Natural killer cell (primary cell): ENCODE measurements at regions not wholly inside any gene's neighbourhood (a gene's known extent, or its start where the extent isn't known, plus 50 kb on each side); places are given as distances from the start of the nearest gene placed in this dataset.

Experiments
- ATAC-seq, 3 donors: fragments of 150-1000 bp in 2 of 3; fragments of 200-7000 bp in 1 of 3; cut with Tn5 transposase; 1 replicate in 1 of 3; 2 replicates in 2 of 3; pipeline ENCODE4 v1.10.0; 2021; ENCODE audit warnings: mild to moderate bottlenecking in 2 of 3, moderate library complexity in 2 of 3
- DNase-seq, 2 donors: peaks; one replicate each; pipeline versions ENCODE4 v3.0.0 to v3.0.0-alpha.2; 2013 to 2021; ENCODE audit warnings: mixed read lengths in 1 of 2
- H3K27ac ChIP-seq: one replicate; pipeline ENCODE4 v1.5.1; 2013; ENCODE audit warnings: mild to moderate bottlenecking, low read length
- H3K27me3 ChIP-seq: one replicate; pipeline ENCODE4 v1.6.1; 2013; ENCODE audit warnings: low read length; ENCODE audit not compliant: control insufficient read depth, insufficient read depth
- H3K36me3 ChIP-seq: one replicate; pipeline ENCODE4 v1.6.1; 2013; ENCODE audit warnings: low read length; ENCODE audit not compliant: control insufficient read depth, insufficient read depth
- H3K4me1 ChIP-seq: one replicate; pipeline ENCODE4 v1.6.1; 2013; ENCODE audit warnings: low read length; ENCODE audit not compliant: control insufficient read depth, insufficient read depth
- H3K4me3 ChIP-seq: one replicate; pipeline ENCODE4 v1.5.1; 2013; ENCODE audit warnings: low read length
- H3K9me3 ChIP-seq: one replicate; pipeline ENCODE4 v1.6.1; 2013; ENCODE audit warnings: low read length; ENCODE audit not compliant: control insufficient read depth, insufficient read depth
- H3K27ac Mint-ChIP-seq, 2 donors: one replicate each; pipeline ENCODE4 v1.8.0; 2022; ENCODE audit warnings: mild to moderate bottlenecking in 2 of 2, mixed read lengths in 2 of 2, moderate library complexity in 1 of 2
- H3K27me3 Mint-ChIP-seq, 2 donors: one replicate each; pipeline ENCODE4 v1.8.0; 2022; ENCODE audit warnings: low read depth in 2 of 2, mixed read lengths in 2 of 2
- H3K36me3 Mint-ChIP-seq: one replicate; pipeline ENCODE4 v1.8.0; 2022; ENCODE audit warnings: mixed read lengths
- H3K4me1 Mint-ChIP-seq, 2 donors: one replicate each; pipeline ENCODE4 v1.8.0; 2022; ENCODE audit warnings: mixed read lengths in 2 of 2
- H3K4me3 Mint-ChIP-seq: one replicate; pipeline ENCODE4 v1.8.0; 2022; ENCODE audit warnings: mild to moderate bottlenecking, moderate library complexity, mixed read lengths
- H3K9me3 Mint-ChIP-seq, 2 donors: one replicate each; pipeline ENCODE4 v1.8.0; 2022; ENCODE audit warnings: mixed read lengths in 2 of 2
- CTCF ChIP-seq: fragments of 200-600 bp; IDR thresholded peaks from one replicate; pipeline ENCODE4 v1.8.0; 2022; ENCODE audit warnings: antibody characterized with exemption
- WGBS: methylation state at CpG from one replicate; pipeline ENCODE4 v1.1.7; 2013; ENCODE audit warnings: missing lambda C conversion rate; ENCODE audit not compliant: insufficient coverage; 5-methylcytosine and 5-hydroxymethylcytosine counted together
- intact Hi-C: fragments of 100-400 bp; cut with micrococcal nuclease; formaldehyde crosslinking; loops from one replicate; pipeline ENCODE4 v1.14.2; 2022

GRCh38 chr20:40959325-40960092 lies 69.1 kb upstream of the TOP1 start:
- H3K4me1 Mint-ChIP-seq: peaks cover 9 to 10% of the 10 kb centered on the region in 2 donors

GRCh38 chr20:40960101-40960500 lies 68.5 kb upstream of the TOP1 start:
- Mint-ChIP-seq H3K27me3 (peaks cover 6 to 8% of the 10 kb centered on the region in 2 donors), H3K4me1 (peaks cover 9 to 10% of the 10 kb centered on the region in 2 donors), H3K4me3 (no peak overlapping the region), H3K27ac (no peak overlapping the region), H3K9me3 (no peaks in the 10 kb centered on the region), H3K36me3 (no peaks in the 10 kb centered on the region)
- ATAC-seq (no peak), DNase-seq (no peak)
- Histone ChIP-seq H3K4me3 (no peak overlapping the region), H3K4me1 (peaks cover 21% of the 10 kb centered on the region), H3K27me3 (no peaks in the 10 kb centered on the region), H3K27ac (no peak overlapping the region), H3K9me3 (no peaks in the 10 kb centered on the region), H3K36me3 (no peaks in the 10 kb centered on the region)
- no peak for TF ChIP-seq CTCF
- WGBS: 98% methylated on average over 3 of the region's 4 CpGs
- intact Hi-C loops: no loop called here

More at GRCh38 chr20:40959325-40960092, 69.1 kb upstream of the TOP1 start:
- intact Hi-C loops: no loop called here
- Histone ChIP-seq H3K27ac (no peak overlapping the region), H3K36me3 (no peaks in the 10 kb centered on the region), H3K27me3 (no peaks in the 10 kb centered on the region), H3K9me3 (no peaks in the 10 kb centered on the region), H3K4me3 (no peak overlapping the region), H3K4me1 (peaks cover 21% of the 10 kb centered on the region)
- Mint-ChIP-seq H3K4me3 (no peak overlapping the region), H3K27ac (no peak overlapping the region), H3K36me3 (no peaks in the 10 kb centered on the region), H3K27me3 (peaks cover 6 to 8% of the 10 kb centered on the region in 2 donors), H3K9me3 (no peaks in the 10 kb centered on the region)
- no peak for TF ChIP-seq CTCF
- WGBS: 94% methylated on average over 5 of the region's 6 CpGs
- no peak for ATAC-seq
- DNase-seq: no peak

- DNase-seq: no peak
- H3K4me1 ChIP-seq: peaks cover 21% of the 10 kb centered on the region
- no peak overlapping the region for H3K4me3 ChIP-seq
- intact Hi-C loops: no loop called here
- no peaks in the 10 kb centered on the region for H3K36me3 ChIP-seq
- H3K27ac ChIP-seq: no peak overlapping the region
- TF ChIP-seq CTCF: no peak
- no peaks in the 10 kb centered on the region for H3K9me3 Mint-ChIP-seq
- no peaks in the 10 kb centered on the region for H3K27me3 ChIP-seq
- H3K27ac Mint-ChIP-seq: no peak overlapping the region
- 95% methylated on average over 10 of the region's 10 CpGs for WGBS
- no peak for ATAC-seq
- H3K4me1 Mint-ChIP-seq: peaks cover 9 to 10% of the 10 kb centered on the region in 2 donors
- no peaks in the 10 kb centered on the region for H3K9me3 ChIP-seq
- peaks cover 6 to 8% of the 10 kb centered on the region in 2 donors for H3K27me3 Mint-ChIP-seq
- H3K4me3 Mint-ChIP-seq: no peak overlapping the region
- no peaks in the 10 kb centered on the region for H3K36me3 Mint-ChIP-seq
Measured at GRCh38 chr20:40960521-40960956, 68.1 kb upstream of the TOP1 start.

- peaks cover 9 to 10% of the 10 kb centered on the region in 2 donors for H3K4me1 Mint-ChIP-seq
- DNase-seq: no peak
- no peaks in the 10 kb centered on the region for H3K36me3 Mint-ChIP-seq
- peaks cover 6 to 8% of the 10 kb centered on the region in 2 donors for H3K27me3 Mint-ChIP-seq
- no peaks in the 10 kb centered on the region for H3K9me3 Mint-ChIP-seq
- H3K27ac Mint-ChIP-seq: no peak overlapping the region
- H3K9me3 ChIP-seq: no peaks in the 10 kb centered on the region
- no peak overlapping the region for H3K4me3 ChIP-seq
- no peak for TF ChIP-seq CTCF
- no peaks in the 10 kb centered on the region for H3K27me3 ChIP-seq
- H3K4me1 ChIP-seq: peaks cover 21% of the 10 kb centered on the region
- H3K4me3 Mint-ChIP-seq: no peak overlapping the region
- no peaks in the 10 kb centered on the region for H3K36me3 ChIP-seq
- 82% methylated on average over 2 of the region's 2 CpGs for WGBS
- no peak overlapping the region for H3K27ac ChIP-seq
- no peak for ATAC-seq
- intact Hi-C loops: no loop called here
Measured at GRCh38 chr20:40961176-40961575, 67.4 kb upstream of the TOP1 start.
